Ishikawa (cell line): ENCODE measurements at regions not wholly inside any gene's neighbourhood (a gene's known extent, or its start where the extent isn't known, plus 50 kb on each side); places are given as distances from the start of the nearest gene placed in this dataset.

ENCODE experiments used
- CEBPB ChIP-seq: IDR thresholded peaks from 2 replicates; pipeline ENCODE4 v1.6.1; 2012
- CREB1 ChIP-seq: IDR thresholded peaks from 2 replicates; pipeline ENCODE4 v1.6.1; 2012; ENCODE audit warnings: low read depth
- EGR1 ChIP-seq: IDR thresholded peaks from 2 replicates; pipeline ENCODE4 v1.6.1; 2012
- EP300 ChIP-seq: IDR thresholded peaks from 2 replicates; pipeline ENCODE4 v1.6.1; 2012; ENCODE audit warnings: borderline replicate concordance
- FOXM1 ChIP-seq: IDR thresholded peaks from 2 replicates; pipeline ENCODE4 v1.6.1; 2012; ENCODE audit warnings: low read depth, borderline replicate concordance
- MAX ChIP-seq: IDR thresholded peaks from 2 replicates; pipeline ENCODE4 v1.6.1; 2012
- RAD21 ChIP-seq: IDR thresholded peaks from 2 replicates; pipeline ENCODE4 v1.6.1; 2012; ENCODE audit warnings: low read depth
- REST ChIP-seq: IDR thresholded peaks from 2 replicates; pipeline ENCODE4 v1.6.1; 2012; ENCODE audit warnings: low read depth, mild to moderate bottlenecking
- TAF1 ChIP-seq: IDR thresholded peaks from 2 replicates; pipeline ENCODE4 v1.6.1; 2012; ENCODE audit warnings: low read depth, mild to moderate bottlenecking
- TCF12 ChIP-seq: IDR thresholded peaks from 2 replicates; pipeline ENCODE4 v1.6.1; 2012; ENCODE audit warnings: low read depth
- TEAD4 ChIP-seq: IDR thresholded peaks from 2 replicates; pipeline ENCODE4 v1.6.1; 2012
- USF1 ChIP-seq: IDR thresholded peaks from 2 replicates; pipeline ENCODE4 v1.6.1; 2012
- YY1 ChIP-seq: IDR thresholded peaks from 2 replicates; pipeline ENCODE4 v1.6.1; 2012; ENCODE audit warnings: low read depth
- ZBTB7A ChIP-seq: IDR thresholded peaks from 2 replicates; pipeline ENCODE4 v1.6.1; 2012; ENCODE audit warnings: low read depth

GRCh38 chr2:59789523-59789922 is 763.9 kb downstream of the BCL11A start:
- TF ChIP-seq REST (no peak), MAX (no peak), FOXM1 (no peak), RAD21 (no peak), TAF1 (no peak), EP300 (no peak), YY1 (no peak), TEAD4 (no peak), USF1 (no peak), TCF12 (no peak), CREB1 (no peak), EGR1 (no peak), CEBPB (no peak), ZBTB7A (no peak)
